HAP-1 (cell line): ENCODE measurements at regions not wholly inside any gene's neighbourhood (a gene's known extent, or its start where the extent isn't known, plus 50 kb on each side); places are given as distances from the start of the nearest gene placed in this dataset.
"Not testable (repeated sequence)": the region's sequence is repeated elsewhere in the genome, so short reads cannot be mapped to it uniquely, and the experiment has no call there.

Source experiments
- DNase-seq, 2 experiments: peaks; one replicate each; pipeline ENCODE4 v3.0.0-alpha.2; 2016 to 2020; ENCODE audit warnings: low spot score in 2 of 2
- H3K27me3 ChIP-seq: fragments of 250-450 bp; sonication (Bioruptor Pico); 2 replicates; pipeline ENCODE4 v1.5.1; 2020; ENCODE audit warnings: low read depth, mild to moderate bottlenecking, moderate library complexity
- H3K36me3 ChIP-seq: fragments of 250-450 bp; sonication (Bioruptor Pico); replicated peaks from 2 replicates; pipeline ENCODE4 v1.5.1; 2020; ENCODE audit warnings: mild to moderate bottlenecking
- H3K4me1 ChIP-seq: fragments of 250-450 bp; sonication (Bioruptor Pico); 2 replicates; pipeline ENCODE4 v1.5.1; 2020; ENCODE audit warnings: mild to moderate bottlenecking
- H3K4me3 ChIP-seq: fragments of 250-450 bp; sonication (Bioruptor Pico); 2 replicates; pipeline ENCODE4 v1.5.1; 2020; ENCODE audit warnings: mild to moderate bottlenecking, moderate library complexity
- H3K9me3 ChIP-seq: fragments of 250-450 bp; sonication (Bioruptor Pico); 2 replicates; pipeline ENCODE4 v1.5.1; 2020; ENCODE audit warnings: mild to moderate bottlenecking, moderate library complexity
- in situ Hi-C: fragments of 300-500 bp; cut with MboI; formaldehyde crosslinking; loops from 3 replicates; pipeline ENCODE4 v1.14.3; 2020; ENCODE audit warnings: low sequenced_read_pairs, inconsistent platforms, mixed read lengths

DNA sequence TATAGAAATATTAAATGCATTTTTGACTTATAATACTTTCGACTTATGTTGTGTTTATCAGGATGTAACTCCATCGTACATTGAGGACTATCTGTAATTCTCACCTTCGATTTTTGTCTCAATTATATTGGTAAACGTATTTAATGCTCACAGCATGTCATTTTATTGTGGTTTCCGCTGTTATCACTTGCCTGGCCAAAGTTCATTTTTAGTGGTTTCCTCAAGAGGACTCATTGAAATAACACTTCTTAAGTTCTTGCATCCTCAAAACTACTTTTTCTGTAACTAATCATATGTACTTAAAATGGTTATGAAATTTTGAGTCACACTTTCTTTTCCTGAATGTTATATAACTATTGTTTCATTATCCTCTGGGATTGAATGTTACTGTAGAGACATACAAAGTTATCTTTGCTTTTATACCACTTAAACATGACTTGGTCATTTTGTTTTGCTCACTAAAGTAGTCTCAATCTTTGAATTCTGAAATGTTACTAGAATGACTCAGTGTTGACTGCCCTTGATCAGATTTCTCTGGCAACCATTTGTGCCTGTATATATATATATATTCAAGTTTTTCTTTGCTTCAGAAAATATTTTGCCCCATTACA lies 289.6 kb upstream of the PROX1 start:
- no peaks in the 10 kb centered on the region for H3K36me3 ChIP-seq
- H3K4me1 ChIP-seq, result 0 out of 2 replicates have a peak, but pooled peaks cover 2% of the 10 kb centered on the region
- DNase-seq, result no peak
- H3K9me3 ChIP-seq, result no peaks in the 10 kb centered on the region
- H3K4me3 ChIP-seq, result no peak overlapping the region
- in situ Hi-C loops, result no loop called here
- no peaks in the 10 kb centered on the region for H3K27me3 ChIP-seq

DNA sequence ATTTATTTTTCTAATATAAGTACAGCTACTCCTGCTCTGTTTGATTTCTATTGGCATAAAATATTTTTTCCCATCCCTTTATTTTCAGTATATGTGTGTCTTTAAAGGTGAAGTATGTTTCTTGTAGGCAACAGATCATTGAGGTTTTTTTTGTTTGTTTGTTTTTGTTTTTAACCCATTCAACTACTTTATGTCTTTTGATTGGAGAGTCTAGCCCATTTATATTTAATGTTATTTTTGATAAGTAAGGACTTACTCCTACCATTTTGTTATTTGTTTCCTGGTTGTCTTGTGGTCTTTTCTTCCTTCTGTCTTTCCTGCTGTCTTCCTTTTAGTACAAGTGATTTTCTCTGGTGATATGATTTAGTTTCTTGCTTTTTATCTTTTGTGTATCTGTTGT lies 285.1 kb upstream of the PROX1 start:
- H3K4me3 ChIP-seq, result no peak overlapping the region

DNA sequence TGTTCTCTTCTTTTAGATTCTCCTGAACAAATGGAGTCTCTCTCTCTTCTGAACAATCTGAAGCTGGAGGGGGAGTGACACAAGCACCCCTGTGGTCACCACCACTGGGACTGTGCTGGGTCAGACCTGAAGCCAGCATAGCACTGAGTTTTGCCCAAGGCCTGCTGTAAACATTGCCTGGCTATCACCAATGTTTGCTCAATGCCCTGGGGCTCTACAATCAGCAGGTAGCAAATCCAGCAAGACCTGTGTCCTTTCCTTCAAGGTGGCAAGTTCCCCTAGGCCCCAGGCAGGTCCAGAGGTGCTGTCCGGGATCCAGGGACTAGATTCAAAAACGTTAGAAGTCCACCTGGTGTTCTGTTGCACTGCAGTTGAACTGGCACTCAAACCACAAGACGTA lies 282.8 kb upstream of the PROX1 start:
- no peaks in the 10 kb centered on the region; the same call in 1 of the 2 replicates for H3K9me3 ChIP-seq
- no peaks in the 10 kb centered on the region for H3K27me3 ChIP-seq
- no peaks in the 10 kb centered on the region for H3K4me1 ChIP-seq
- no peak for DNase-seq
- no peaks in the 10 kb centered on the region for H3K36me3 ChIP-seq
- H3K4me3 ChIP-seq, result no peak overlapping the region
- in situ Hi-C loops, result no loop called here

More for the DNA sequence above, 285.1 kb upstream of the PROX1 start:
- Histone ChIP-seq H3K4me1 (no peaks in the 10 kb centered on the region), H3K9me3 (no peaks in the 10 kb centered on the region), H3K27me3 (no peaks in the 10 kb centered on the region), H3K36me3 (no peaks in the 10 kb centered on the region)
- in situ Hi-C loops, result no loop called here
- DNase-seq, result no peak

DNA sequence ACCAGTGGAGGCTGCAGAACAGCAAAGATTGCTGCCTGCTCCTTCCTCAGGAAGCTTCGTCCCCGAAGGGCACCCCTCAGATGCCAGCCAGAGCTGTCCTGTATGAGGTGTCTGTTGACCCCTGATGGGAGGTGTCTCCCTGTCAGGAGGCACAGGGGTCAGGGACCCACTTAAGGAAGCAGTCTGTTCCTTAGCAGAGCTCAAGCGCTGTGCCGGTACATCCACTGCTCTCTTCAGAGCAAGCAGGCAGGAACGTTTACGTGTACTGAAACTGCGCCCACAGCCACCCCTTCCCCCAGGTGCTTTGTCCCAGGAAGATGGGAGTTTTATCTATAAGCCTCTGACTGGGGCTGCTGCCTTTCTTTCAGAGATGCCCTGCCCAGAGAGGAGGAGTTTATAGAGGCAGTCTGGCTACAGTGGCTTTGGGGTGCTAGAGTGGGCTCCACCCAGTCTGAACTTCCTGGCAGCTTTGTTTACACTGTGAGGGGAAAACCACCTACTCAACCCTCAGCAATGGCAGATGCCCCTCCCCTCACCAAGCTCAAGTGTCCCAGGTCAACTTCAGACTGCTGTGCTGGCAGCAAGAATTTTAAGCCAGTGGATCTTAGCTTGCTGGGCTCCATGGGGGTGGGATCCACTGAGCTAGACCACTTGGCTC lies 275.8 kb upstream of the PROX1 start:
- H3K4me1 ChIP-seq, DNase-seq, H3K9me3 ChIP-seq, H3K27me3 ChIP-seq, H3K36me3 ChIP-seq, H3K4me3 ChIP-seq, in situ Hi-C loops: not testable (repeated sequence)

DNA sequence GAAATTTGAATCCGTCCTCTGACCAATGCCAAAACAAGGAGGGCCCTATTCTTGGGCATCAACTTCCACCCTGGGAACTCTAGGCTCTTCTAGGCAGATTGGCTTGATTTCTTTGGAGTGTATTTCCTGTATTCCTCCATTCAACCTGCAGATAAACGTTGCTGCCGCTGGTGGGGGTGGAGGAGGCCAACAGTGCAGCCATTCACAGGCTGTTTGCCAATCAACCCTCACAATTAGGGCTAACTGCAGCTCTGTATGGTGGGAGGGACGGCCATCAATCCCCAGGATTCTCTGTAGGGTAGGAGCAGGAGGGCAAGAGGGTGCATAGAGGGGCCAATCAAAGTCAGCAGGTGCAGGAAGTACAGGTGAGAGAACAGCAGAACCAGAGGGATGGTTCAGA lies 273.1 kb upstream of the PROX1 start:
- Histone ChIP-seq H3K36me3 (no peaks in the 10 kb centered on the region), H3K9me3 (no peaks in the 10 kb centered on the region), H3K4me1 (no peaks in the 10 kb centered on the region), H3K4me3 (no peak overlapping the region), H3K27me3 (peaks cover 6% of the 10 kb centered on the region; the same call in 1 of the 2 replicates)
- in situ Hi-C loops, result no loop called here
- no peak for DNase-seq

DNA sequence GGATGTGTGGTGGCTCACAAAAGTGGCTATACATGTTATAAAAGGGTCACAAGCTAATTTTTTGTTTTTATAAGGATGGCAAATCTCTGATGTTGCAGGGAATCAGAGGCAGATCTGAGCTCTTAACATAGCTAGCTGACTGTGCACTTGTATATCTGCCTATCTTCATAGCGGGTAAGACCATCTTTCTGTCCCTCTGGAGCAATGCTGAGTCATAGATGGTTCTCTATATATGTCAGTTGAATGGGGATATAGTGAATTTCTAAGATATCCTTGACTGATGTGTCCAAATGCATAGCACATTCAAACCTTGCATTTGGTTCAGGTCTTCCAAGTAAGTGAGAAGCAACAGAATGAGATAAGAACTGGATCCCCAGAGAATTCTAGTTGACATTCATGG lies 272.6 kb upstream of the PROX1 start:
- H3K36me3 ChIP-seq, result no peaks in the 10 kb centered on the region
- H3K4me3 ChIP-seq, result no peak overlapping the region
- no peaks in the 10 kb centered on the region for H3K9me3 ChIP-seq
- in situ Hi-C loops, result no loop called here
- no peak for DNase-seq
- H3K27me3 ChIP-seq, result peaks cover 6% of the 10 kb centered on the region; the same call in 1 of the 2 replicates
- H3K4me1 ChIP-seq, result no peaks in the 10 kb centered on the region

DNA sequence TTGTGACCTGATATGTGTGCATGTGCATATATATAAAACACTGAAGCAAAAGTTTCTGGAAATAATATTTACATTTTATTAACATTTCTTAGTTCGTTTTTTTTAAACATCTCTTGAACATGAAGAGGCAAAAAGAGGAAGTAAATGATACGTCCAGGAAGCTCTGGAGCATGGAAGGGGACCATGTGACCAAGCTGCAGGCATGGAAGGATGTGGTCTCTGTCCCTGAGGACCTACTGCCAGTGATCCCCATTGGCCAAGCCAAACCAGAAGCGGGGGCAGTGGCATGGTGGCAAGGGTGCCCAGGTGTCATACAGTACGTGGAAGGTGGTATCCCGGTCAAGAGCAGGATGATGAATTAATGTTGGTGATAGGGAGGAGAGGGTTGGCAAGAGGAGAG lies 268.3 kb upstream of the PROX1 start:
- Histone ChIP-seq H3K9me3 (no peaks in the 10 kb centered on the region), H3K4me1 (no peaks in the 10 kb centered on the region), H3K27me3 (no peaks in the 10 kb centered on the region), H3K36me3 (no peaks in the 10 kb centered on the region), H3K4me3 (no peak overlapping the region)
- DNase-seq, result no peak
- in situ Hi-C loops, result no loop called here

DNA sequence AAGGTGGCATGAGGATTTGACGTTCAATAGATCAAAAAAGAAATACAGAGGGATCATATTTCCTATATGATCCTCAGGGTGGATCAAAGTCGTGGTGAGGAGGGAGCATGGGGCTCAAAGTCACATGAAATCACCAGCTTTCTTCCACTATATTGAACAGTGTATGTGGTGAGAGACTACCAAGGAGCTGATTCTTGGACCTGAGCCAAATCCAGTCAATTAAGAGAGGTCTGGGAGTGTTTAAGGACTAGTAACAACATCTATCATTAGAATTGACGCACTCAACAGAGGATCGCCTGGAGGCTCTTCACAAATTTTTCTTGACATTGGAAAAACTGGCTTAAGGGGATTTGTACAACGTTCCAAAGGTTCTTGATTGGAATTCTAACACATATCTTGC lies 267.7 kb upstream of the PROX1 start:
- no peaks in the 10 kb centered on the region for H3K27me3 ChIP-seq
- H3K36me3 ChIP-seq, result no peaks in the 10 kb centered on the region
- no peak for DNase-seq
- no peaks in the 10 kb centered on the region for H3K9me3 ChIP-seq
- in situ Hi-C loops, result no loop called here
- H3K4me3 ChIP-seq, result no peak overlapping the region
- no peaks in the 10 kb centered on the region for H3K4me1 ChIP-seq

DNA sequence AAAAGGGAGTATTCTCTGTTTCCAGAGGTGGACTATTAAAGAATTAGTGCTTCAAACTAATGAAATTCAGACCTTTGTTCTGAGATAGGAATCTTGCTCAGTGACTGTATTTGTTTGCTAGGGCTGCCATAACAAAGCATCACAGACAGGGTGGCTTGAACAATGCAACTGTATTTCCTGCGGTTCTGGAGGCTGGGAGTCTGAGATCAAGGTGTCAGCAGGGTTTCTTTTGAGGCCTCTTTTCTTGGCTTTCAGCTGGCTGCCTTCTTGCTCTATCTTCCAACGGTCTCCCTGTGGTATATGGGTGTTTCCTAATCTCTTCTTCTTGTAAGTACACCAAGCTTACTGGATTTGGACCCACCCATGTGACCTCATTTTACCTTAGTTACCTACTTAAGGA lies 264.6 kb upstream of the PROX1 start:
- no peak for DNase-seq
- Histone ChIP-seq H3K4me1 (no peaks in the 10 kb centered on the region), H3K9me3 (no peaks in the 10 kb centered on the region), H3K4me3 (no peak overlapping the region), H3K36me3 (no peaks in the 10 kb centered on the region), H3K27me3 (no peaks in the 10 kb centered on the region)
- in situ Hi-C loops, result no loop called here

DNA sequence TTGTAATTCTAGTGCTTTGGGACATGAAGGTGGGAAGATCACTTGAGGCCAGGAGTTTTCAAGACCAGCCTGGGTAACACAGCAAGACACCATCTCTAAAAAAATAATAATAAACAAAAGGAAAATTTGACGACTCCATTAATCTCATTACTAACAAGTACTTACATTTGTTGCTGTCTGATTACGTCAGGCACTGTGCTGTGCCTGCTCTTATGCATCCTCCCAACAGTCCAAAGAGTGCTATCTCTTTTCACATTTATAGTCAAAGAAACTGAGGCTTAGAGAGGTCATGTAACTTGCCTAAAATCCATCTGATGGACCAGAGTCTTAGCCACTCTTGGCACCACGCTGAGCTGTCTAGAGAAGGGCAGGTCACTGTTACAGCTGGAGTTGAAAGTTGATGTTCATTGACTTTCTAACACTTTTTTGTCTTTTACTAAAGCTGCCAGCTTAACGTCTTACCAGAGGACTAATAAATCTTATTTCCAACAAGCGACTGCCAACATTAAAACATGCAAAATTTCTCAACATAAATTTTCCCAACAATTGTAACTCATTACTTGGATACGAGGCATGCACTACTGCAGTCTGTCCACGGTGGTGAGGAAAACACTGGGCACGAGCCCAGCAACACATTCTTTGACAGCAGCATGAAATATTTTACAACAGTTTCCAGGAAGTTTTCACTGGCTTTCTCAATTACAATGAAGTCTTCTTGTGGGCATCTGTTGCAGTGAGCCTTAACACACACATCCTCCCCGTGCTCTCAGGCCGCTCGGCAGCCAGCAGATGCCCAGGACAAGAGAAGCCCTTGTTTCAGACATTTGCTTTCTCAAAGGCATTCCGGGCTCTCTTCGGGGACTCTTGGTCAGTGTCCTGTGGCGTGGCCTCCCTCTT lies 262.9 kb upstream of the PROX1 start:
- no peak overlapping the region for H3K4me3 ChIP-seq
- DNase-seq, result no peak
- in situ Hi-C loops, result no loop called here
- no peaks in the 10 kb centered on the region for H3K36me3 ChIP-seq
- H3K9me3 ChIP-seq, result no peaks in the 10 kb centered on the region
- H3K4me1 ChIP-seq, result no peaks in the 10 kb centered on the region
- no peaks in the 10 kb centered on the region for H3K27me3 ChIP-seq

DNA sequence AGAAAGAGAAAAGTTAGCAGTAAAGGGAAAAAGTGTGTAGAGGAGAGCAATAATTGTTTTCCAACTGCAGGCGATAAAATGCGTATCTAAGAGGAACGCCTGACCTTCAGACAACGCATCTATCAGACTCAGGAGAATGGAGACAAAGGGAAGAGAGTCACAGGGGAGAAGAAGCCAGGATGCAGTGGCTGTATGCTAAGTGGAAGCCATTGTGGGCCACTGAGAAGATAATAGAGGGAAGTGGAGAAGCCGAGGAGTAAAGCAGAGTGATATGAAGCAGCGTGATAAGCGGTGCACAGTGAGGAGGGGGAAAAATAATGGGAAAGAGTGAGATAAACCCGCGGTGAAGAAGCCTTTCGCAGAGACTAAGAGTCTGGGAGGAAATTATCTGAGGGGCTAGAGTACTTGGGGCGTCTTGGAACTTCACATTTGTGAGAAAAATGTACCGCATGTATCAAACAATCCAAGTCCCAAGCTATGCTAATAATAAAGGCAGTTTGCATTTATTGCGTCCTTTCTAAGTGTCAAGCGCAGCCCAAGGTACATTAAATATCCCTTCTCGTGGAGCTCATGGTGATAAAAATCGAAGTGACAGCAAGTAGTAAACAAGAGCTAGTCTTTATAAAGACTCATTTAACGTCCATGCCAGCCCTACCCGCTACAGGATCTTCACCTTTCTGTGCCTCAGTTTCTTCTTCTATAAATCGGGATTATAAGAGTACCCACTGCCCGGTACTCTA lies 259.8 kb upstream of the PROX1 start:
- no peaks in the 10 kb centered on the region for H3K9me3 ChIP-seq
- H3K36me3 ChIP-seq, result no peaks in the 10 kb centered on the region
- H3K4me1 ChIP-seq, result no peaks in the 10 kb centered on the region
- DNase-seq, result no peak
- H3K4me3 ChIP-seq, result no peak overlapping the region
- no peaks in the 10 kb centered on the region for H3K27me3 ChIP-seq
- in situ Hi-C loops, result no loop called here

DNA sequence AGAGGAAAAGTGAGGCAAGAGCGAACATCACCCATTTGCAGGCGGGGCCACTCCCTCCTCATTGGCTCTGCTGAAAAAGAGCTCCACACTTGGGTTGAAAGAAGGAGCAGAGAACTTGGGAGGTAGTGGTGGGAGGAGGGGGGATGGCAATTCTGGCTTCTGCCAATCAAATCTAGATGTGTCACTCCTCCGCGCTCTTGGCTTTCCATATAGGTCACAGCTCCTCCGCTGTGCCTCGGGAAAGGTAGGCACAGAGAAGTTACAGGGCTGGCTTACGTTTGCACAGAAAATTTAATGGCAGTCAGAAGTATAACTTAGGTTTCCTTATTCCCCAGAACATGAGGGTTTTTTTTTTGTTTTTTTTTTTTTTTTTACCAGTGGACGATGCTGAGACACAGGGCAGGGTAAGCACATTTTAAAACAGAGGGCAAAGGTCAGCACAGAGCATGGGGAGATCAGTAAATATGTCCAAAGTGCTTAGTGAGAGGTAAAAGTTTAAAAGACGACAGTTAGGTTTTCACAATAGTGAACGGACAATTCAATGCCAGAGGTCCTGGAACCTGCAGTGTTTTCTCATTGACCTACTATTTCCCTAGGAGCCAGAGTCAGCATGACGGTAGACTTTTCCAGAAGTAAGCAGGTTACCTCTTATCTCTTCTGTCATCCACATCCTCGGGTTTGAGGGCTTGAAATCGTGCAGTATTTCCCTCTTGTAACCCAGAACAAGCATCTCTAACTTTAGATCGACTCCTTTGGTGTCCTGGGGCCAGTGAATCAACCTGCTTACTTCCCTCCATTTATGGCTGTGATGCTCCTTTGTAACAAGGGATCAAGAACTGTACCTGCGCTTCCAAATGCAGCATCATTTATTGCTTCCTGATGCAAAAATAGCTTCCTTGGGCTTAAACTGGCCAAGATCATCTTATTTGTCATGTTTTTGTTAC lies 258.9 kb upstream of the PROX1 start:
- Histone ChIP-seq H3K27me3 (no peaks in the 10 kb centered on the region), H3K4me3 (no peak overlapping the region), H3K9me3 (no peaks in the 10 kb centered on the region), H3K36me3 (no peaks in the 10 kb centered on the region), H3K4me1 (no peaks in the 10 kb centered on the region)
- in situ Hi-C loops, result no loop called here
- DNase-seq, result no peak

DNA sequence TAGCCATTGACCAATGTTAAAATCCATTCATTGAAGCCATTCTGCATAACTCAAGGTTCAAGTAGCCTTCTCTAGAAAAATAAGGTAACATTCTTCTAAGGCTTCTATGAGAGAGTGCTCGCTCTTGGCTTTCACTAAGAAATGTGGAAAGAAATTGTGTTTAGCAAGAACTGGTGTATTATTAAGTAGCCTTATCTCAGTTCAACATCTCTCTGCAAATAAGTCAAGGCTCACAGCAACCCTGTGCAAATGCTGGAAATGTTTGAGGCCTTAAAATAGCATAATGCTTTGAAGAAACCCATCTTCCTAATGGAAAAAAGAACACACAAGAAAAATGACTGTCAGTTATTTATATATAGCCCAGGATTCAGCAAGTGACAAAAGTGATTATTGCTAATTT lies 254.1 kb upstream of the PROX1 start:
- Histone ChIP-seq H3K4me3 (no peak overlapping the region), H3K9me3 (no peaks in the 10 kb centered on the region), H3K27me3 (no peaks in the 10 kb centered on the region), H3K4me1 (no peaks in the 10 kb centered on the region), H3K36me3 (no peaks in the 10 kb centered on the region)
- in situ Hi-C loops, result no loop called here
- DNase-seq, result no peak
